HG03521 (cell line): ENCODE measurements at regions not wholly inside any gene's neighbourhood (a gene's known extent, or its start where the extent isn't known, plus 50 kb on each side); places are given as distances from the start of the nearest gene placed in this dataset.
"Not testable (repeated sequence)": the region's sequence is repeated elsewhere in the genome, so short reads cannot be mapped to it uniquely, and the experiment has no call there.

Experiments
- ATAC-seq: cut with Tn5 transposase; IDR thresholded peaks from one replicate; pipeline ENCODE4 v1.9.1; 2021; ENCODE audit warnings: mild to moderate bottlenecking, moderate library complexity; ENCODE audit not compliant: unreplicated experiment

GRCh38 chr5:125685771-125686170 is 737.4 kb upstream of the GRAMD2B start:
- ATAC-seq: no peak

- not testable (repeated sequence) for ATAC-seq
These were observed 731.3 kb upstream of the GRAMD2B start for GRCh38 chr5:125691738-125692530.

GRCh38 chr5:125695996-125696655 is 727.1 kb upstream of the GRAMD2B start:
- no peak for ATAC-seq

GRCh38 chr5:125696762-125697161 is 726.4 kb upstream of the GRAMD2B start:
- ATAC-seq: no peak

GRCh38 chr5:125698420-125698819 is 724.8 kb upstream of the GRAMD2B start:
- no peak for ATAC-seq

- no peak for ATAC-seq
These were observed 723.3 kb upstream of the GRAMD2B start for GRCh38 chr5:125699860-125700259.

GRCh38 chr5:125700380-125700861 is 722.8 kb upstream of the GRAMD2B start:
- no peak for ATAC-seq

- ATAC-seq: no peak
These were observed 719.6 kb upstream of the GRAMD2B start for GRCh38 chr5:125703616-125704015.

GRCh38 chr5:125704888-125705287 is 718.3 kb upstream of the GRAMD2B start:
- ATAC-seq: no peak

- no peak for ATAC-seq
These were observed 714.6 kb upstream of the GRAMD2B start for GRCh38 chr5:125708583-125708982.

GRCh38 chr5:125710745-125711144 is 712.5 kb upstream of the GRAMD2B start:
- no peak for ATAC-seq

- no peak for ATAC-seq
These were observed 710.8 kb upstream of the GRAMD2B start for GRCh38 chr5:125712397-125712796.

- ATAC-seq: no peak
These were observed 710.0 kb upstream of the GRAMD2B start for GRCh38 chr5:125713109-125713805.

- no peak for ATAC-seq
These were observed 708.0 kb upstream of the GRAMD2B start for GRCh38 chr5:125715216-125715615.

GRCh38 chr5:125717209-125717608 is 706.0 kb upstream of the GRAMD2B start:
- no peak for ATAC-seq

- ATAC-seq: no peak
These were observed 703.4 kb upstream of the GRAMD2B start for GRCh38 chr5:125719681-125720347.

GRCh38 chr5:125720348-125720685 is 702.9 kb upstream of the GRAMD2B start:
- ATAC-seq: no peak

GRCh38 chr5:125720721-125721120 is 702.5 kb upstream of the GRAMD2B start:
- no peak for ATAC-seq

- no peak for ATAC-seq
These were observed 700.7 kb upstream of the GRAMD2B start for GRCh38 chr5:125722550-125722949.

GRCh38 chr5:125725691-125726090 is 697.5 kb upstream of the GRAMD2B start:
- no peak for ATAC-seq

GRCh38 chr5:125743939-125744338 is 679.3 kb upstream of the GRAMD2B start:
- no peak for ATAC-seq
